Left colon (tissue), 2 donors: ENCODE measurements at regions not wholly inside any gene's neighbourhood (a gene's known extent, or its start where the extent isn't known, plus 50 kb on each side); places are given as distances from the start of the nearest gene placed in this dataset.
A peak's percentile ranks its signal among the peaks of the same experiment; 100 is the strongest.

ENCODE experiments used
- ATAC-seq: fragments of 200-7000 bp; cut with Tn5 transposase; one replicate; pipeline ENCODE4 v1.9.1; 2020; ENCODE audit warnings: mild to moderate bottlenecking, moderate library complexity
- DNase-seq, 2 donors: peaks; one replicate each; pipeline ENCODE4 v3.0.0-alpha.2; 2020
- intact Hi-C, 2 donors: fragments of 100-400 bp; cut with DNase I in 1 of 2; cut with micrococcal nuclease in 1 of 2; formaldehyde crosslinking; loops; one replicate each; pipeline versions ENCODE4 v1.11.2 to v1.14.0; 2022; cut with DNase I, micrococcal nuclease
- donor health status: DM: no; HTN: no; CAD: no.
- donor health status: DM: yes; HTN: yes; CAD: no.

DNA sequence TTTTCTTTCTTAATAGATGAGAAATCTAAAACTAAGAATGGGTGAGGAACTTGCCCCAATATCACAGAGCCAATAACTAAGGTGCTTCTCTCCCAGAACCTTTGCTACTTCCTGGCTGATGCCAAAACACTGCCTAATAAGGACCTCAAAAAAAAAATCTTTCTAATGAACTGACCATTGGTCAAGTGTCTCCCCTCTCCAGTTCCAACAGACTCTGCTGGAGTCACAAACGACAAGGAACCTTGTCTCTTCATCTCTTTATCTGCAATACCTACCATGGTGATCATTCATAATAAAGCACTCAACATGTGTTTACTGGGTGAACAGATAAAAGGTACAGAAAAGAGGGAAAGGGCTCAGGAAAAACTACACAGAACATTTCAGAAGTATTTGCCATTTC is 197.4 kb downstream of the LTN1 start:
- ATAC-seq = no peak
- no peak for DNase-seq
- intact Hi-C loops = no loop called here

DNA sequence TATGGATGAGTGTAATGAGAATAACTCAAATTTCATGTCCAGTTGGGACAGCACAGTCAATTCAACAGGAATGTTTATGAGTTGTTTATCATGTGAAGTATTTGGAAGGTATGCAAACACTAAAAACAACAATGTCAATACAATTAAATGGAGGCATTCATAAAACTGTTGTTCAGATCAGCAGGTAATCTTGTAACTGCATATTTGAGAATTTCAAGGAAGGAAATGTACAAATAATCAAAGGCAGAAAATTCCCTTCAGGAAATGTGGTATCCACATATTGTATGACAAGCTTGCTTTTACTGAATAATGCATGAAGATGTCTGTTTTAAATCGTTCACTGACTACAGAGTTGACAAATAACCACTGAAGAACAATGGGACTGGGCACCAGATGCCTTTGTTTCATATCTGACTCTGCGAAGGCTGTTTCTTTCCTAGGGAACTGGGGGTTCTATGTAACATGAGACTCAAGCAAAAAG is 198.3 kb downstream of the LTN1 start:
- DNase-seq (no peak), ATAC-seq (no peak)
- intact Hi-C loops = no loop called here

DNA sequence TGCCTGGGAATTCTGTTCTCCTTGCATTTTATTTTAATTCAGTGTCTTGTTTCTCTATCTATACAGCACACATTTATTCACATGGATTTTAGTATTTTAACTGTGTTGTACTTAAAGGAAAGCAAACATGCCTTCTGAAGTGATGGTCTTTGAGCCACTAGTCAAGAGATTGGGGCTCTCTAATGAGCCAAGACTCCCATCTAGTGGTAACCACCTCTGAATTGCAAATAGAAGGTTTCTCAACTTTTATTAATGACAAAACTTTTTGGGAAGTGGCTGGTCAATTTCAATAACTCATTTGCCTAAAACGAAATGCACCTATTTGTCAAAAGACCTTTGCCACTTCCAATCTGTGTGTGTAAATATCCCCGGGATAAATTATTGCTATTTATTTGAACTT is 199.6 kb downstream of the LTN1 start:
- intact Hi-C loops = no loop called here
- ATAC-seq (no peak), DNase-seq (no peak)

DNA sequence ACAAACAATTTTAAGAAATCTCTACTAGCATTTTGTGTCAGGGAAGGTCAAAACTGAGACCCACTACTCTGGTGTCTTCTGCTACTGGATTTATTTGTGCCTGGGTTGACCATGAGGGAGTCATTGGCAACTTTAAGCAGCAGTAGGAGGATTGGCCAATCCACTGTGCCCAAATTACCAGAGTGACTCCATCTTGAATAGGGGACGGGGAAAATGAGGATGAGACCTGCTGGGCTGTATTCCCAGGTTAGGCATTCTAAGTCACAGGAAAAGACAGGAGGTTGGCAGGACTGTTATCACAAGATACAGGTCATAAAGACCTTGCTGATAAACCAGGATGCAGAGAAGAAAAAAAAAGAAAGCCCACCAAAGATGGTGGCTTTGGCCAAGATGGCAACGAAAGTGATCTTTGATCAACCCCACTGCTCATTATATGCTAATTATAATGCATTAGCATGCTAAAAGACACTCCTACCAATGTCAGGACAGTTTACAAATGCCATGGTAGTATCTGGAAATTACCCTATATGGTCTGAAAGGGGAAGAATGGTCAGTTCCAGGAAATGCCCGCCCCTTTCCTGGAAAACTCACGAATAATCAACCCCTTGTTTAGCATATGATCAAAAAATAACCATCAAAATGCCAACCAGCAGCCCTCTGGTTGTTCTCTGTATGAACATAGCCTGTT is 200.9 kb downstream of the LTN1 start:
- ATAC-seq = no peak
- no peak for DNase-seq
- intact Hi-C loops = no loop called here

DNA sequence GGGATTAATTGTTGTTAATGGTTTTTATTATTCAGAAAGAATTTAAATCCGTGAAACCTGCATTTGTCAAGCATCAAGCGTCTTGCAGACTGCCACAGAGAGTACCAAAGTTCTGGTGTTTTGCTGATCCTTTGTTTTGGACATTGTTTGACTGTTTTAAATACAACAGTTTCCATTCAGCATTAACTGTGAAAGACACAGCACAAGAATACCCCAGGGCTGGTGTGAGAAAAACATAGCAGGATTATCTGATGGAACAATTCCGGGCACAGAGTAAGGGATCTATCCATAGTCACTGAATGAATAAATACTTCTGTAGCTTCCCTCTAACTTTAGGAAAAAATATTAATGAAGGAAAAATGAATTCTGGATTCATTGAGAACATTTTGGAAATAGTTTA is 202.3 kb downstream of the LTN1 start:
- ATAC-seq (no peak), DNase-seq (no peak)
- intact Hi-C loops = no loop called here

DNA sequence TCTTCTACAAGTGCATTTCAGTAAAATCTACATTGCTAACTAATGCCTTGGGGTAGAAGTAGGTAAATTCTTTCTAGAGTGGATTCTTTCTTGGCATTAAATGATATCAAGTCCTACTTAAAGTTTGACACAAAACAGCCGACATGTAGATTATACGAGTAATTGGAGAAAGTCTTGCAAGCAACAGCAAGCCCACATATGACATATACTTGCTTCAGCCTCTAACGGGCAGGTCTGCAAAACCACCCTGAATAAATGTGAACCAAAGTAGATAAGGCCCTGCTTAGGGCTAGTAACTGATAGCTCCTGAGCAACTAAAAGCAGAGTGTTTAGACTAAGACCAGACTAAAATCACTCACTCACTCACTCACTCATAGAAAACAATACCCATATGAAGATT is 203.2 kb downstream of the LTN1 start:
- no peak for ATAC-seq
- intact Hi-C loops = no loop called here
- no peak for DNase-seq

DNA sequence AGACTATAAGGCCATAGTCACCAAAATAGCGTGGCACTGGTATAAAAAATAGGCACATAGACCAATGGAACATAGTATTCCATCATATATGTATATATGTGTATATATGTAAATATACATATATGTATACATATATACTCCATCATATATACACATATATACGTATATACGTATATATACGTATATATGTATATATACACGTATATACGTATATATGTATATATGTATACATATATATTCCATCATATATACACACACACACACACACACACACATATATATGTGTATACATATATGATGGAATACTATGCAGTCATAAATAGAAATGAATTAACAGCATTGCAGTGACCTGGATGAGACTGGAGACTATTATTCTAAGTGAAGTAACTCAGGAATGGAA is 204.6 kb downstream of the LTN1 start:
- no peak for ATAC-seq

DNA sequence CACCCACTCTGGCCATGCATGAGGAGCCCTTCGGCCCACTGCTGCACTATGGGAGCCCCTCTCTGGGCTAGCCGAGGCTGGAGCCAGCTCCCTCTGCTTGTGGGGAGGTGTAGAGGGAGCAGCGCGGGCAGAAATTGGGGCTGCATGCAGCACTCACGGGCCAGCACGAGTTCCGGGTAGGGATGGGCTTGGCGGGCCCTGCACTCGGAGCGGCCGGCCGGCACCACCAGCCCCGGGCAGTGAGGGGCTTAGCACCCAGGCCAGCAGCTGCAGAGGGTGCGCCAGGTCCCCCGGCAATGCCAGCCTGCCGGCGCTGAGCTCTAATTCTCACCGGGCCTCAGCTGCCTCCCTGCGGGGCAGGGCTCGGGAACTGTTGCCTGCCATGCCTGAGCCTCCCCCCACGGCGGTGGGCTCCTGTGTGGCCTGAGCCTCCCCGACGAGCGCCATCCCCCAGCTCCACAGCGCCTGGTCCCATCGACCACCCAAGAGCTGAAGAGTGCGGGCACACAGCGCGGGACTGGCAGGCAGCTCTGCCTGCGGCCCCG is 209.0 kb downstream of the LTN1 start:
- DNase-seq (no peak), ATAC-seq (no peak)
- intact Hi-C loops = no loop called here

More for the DNA sequence above, 204.6 kb downstream of the LTN1 start:
- intact Hi-C loops = no loop called here
- DNase-seq = no peak

DNA sequence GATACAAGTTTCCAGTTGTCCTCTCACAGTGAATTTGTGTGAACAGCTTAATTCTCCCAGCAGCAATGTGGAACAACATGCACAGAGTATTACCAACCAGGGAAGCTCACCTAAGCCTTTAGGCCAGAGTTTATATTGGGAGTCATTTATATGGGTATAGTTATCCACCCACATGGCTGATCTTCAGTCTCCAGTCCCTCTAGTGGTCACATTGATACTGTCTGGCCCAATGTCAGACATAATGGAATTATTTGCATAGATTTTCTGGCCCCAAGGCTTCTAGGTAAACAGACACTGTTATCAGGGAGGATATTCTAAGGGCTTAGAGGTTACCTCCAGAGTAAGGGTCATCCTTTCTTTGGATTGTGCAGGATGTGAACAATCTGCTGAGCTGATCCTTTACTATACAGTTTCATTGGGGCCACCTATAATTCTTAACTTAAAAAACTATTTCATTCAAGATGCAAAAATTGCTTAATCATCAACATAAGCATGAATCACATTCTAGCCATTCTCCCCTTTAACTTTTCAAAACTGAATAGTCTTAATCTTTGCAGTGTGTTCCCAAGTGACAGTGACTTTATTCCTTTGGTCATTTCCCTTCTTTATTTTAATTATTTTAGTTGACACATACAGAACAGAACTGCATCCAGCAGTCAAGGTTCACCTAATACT is 210.9 kb downstream of the LTN1 start:
- ATAC-seq (peak; percentile 63), DNase-seq (no peak)
- intact Hi-C loops = no loop called here

DNA sequence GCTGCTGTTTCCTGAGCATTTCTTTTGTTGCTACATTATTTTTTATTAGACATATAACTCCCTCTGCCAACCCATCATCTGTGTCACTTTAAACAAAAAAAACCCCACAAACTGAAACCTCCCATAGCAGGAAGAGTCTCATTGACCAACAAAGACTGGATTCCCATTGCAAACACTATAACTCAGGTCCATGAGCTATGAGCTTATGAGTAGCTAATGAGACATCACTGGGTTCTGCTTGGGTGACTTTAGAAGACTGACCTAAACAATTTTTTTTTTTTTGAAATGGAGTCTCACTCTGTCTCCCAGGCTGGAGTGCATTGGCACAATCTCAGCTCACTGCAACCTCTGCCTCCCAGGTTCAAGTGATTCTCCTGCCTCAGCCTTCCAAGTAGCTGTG is 212.8 kb downstream of the LTN1 start:
- DNase-seq (no peak), ATAC-seq (no peak)
- intact Hi-C loops = no loop called here

DNA sequence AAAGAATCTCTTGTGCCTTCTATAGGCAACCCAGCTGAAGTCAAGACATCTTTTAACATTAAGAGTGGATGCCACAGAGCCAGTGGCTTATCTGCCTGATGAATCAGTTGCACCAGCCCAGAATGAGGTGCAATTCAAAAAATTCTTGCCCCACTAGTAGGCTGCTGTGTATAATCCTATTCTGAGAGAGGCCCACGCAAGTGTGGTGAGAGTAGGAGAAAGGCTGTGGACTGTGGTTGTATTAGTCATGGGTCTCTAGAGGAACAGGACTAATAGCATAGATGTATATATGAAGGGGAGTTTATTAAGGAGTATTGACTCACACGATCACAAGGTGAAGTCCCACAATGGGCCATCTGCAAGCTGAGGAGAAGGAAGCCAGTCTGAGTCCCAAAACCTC is 216.4 kb downstream of the LTN1 start:
- no peak for ATAC-seq
- DNase-seq = no peak
- intact Hi-C loops = no loop called here

DNA sequence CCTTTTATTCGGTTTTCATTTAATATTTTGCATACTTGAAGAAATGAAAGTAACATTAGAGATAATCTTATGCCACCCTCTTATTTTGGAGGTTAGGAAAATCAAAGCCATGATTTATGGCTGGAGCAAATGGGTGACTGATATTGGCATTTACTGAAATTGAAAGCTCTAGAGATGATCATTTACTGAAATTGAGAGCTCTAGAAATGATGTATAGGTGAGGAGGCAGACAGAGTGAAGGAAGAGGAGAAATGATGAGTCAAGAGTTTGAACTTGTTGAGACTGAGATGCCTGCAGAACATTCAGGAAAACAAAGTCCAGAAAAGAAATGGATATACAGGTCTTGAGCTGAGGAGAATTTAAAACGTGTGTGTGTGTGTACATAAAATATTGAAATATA is 217.6 kb downstream of the LTN1 start:
- intact Hi-C loops = no loop called here
- ATAC-seq (no peak), DNase-seq (no peak)

DNA sequence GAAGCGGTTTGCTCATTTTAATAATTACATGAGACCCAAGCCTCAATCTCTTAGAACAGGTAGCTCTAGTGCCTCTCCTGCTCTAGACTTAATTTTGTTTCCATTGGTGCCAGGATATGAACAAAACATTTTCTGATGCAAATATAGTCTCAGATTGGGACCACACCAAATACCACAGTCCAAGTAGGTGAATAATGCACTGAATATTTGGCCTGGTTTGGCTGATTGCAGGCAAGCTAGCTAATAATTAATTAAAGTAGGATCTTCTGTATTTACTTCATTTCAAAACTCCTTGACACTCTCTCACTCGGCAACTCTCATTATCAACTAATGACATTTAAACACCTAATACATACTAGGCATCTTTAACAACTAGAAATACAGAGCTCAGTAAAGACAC is 219.6 kb downstream of the LTN1 start:
- no peak for ATAC-seq
- DNase-seq = no peak
- intact Hi-C loops = no loop called here

DNA sequence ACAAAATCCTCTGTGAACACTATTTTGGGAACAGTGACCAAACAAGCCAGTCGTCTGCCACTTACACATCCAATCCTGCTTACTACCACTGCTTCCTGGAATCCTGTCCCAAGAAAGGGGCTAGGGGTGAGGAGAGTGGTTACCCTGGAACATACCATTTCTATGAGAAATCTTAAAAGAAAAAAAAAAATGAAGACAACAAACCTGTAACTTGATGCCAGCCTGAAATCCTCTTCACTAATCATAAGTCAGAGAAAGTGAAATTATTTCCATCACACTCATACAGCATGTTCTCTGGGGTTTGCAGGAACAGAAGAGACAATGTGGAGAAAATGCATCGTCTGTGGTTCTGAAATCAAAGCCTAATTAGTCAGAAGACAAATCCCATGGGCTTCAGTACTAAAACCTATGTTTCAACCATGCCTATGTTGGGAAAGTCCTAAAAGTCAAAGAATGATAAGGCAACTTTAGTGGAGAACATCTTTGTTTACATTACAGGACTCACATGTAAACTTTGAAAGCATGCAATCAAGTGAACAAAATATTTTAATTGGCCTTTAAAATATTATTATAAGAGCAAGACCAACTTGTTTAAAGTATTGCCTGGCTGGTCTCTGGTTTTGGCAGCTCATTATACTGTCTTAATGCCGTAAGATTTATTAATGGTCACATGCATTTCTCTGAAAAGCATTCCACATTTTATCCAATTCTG is 220.7 kb downstream of the LTN1 start:
- DNase-seq (no peak), ATAC-seq (no peak)
- intact Hi-C loops = no loop called here

DNA sequence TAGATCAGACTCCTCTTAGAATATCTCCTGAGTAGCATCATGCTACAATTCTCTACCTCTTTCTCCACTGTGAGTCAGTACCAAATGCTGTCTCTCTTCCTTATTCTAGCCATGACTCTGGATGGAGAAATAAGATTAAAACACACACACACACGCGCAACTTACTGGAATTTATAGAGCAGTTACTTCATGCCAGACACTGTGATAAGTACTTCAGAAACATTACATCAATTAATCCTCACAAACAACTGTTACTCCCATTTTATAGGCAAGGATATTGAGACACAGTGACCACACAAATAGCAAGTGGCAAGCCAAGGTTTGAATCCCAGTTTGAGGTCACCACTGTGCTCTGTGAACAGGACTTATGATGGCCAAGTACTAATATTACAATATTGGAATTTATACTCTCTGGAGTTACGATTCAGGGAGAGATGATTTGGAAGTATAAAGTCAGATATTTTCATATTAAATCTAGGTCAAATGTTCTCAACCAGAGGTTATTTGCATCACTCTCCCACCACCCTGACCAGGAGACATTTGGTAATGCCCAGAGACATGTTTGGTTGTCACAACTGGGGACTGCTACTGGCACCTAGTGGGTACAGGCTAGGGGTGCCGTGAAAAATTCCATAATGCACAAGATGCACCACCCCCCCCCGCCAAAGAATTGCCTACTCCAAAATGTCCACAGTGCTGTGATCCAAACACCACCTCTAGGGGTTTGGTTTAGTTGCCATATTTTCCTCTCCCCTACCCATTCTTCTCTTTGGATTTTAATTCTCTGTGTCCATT is 221.6 kb downstream of the LTN1 start:
- intact Hi-C loops = no loop called here
- DNase-seq (no peak), ATAC-seq (no peak)

DNA sequence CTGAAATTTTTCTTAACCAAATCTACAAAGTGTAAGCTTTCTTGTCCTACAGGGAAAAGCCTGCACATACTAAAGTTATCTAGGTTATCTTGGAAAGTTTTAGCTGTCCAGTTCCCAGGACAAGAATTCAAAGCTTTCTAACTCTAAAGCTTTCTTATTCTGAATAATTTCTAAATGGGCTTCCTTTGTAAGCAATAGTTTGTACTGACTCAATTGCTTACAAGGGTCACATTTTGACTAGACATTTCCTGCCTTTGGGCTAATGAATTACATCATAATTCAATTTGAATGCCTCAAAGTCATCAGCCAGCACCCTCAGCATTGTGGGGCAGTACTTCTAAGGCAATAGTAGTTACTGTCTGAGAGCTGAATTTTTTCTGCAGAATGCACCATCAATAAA is 223.0 kb downstream of the LTN1 start:
- DNase-seq (no peak), ATAC-seq (no peak)
- intact Hi-C loops = no loop called here

DNA sequence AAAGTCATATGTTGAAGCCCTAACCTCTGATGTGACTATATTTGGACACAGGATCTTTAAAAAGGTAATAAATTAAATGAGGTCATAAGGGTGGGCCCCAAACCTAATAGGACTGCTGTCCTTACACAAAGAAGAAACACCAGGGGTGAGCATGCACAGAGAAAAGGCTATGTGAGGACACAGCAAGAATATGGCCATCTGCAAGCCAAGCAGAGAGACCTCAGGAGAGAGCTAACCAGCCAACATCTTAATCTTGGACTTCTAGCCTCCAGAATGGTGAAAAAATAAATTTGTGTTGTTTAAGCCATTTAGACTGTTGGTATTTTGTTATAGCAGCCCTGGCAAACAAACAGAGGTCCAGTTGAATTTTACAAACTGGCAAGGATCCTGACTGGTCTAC is 223.9 kb downstream of the LTN1 start:
- intact Hi-C loops = no loop called here

DNA sequence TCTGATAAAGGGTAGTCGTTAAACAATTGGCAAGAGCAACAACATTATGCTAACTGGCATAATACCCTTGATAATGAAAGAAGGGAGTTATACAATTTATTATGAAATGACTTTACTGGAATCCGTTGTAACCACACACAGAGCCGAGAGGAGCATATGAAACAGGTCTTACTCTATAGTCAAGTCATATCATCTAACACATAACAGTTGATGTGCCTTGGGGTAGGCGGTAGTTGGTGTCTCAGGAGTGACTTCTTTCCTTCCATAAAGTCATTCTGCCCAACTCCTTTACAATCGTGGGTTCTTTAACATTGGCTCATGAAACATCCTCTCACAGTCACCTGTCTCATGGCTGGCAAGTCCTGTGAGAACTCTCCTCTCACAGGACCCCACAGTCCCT is 225.2 kb downstream of the LTN1 start:
- ATAC-seq = no peak

More for the DNA sequence above, 223.9 kb downstream of the LTN1 start:
- DNase-seq (no peak), ATAC-seq (no peak)

DNA sequence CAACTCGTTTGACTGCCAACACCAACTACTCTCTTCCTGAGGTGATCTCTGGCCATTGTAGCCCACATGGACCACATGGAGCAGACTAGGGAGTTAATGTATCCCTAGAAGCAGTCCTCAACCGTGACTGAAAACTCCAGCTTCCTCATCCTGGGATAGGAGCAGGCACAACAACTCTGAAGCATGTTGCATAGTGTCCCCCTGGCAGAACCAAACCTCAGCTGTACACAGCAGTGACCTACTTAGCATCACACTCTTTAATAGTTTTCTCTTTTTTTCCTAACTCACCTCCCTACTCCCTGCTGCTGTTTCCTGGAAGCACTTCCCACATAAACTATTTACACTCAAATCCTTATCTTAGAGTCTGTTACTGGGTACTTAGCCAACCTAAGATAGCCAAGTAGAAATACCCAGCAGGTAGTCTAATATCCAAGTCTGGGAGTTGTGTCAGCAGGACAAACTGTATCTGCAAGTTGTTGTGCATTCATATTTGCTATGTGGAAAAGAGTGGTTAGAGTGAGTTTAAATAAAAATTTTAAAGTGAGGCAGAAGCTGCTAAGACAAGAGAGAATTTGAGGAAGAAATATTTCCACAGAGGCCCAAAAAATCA is 228.8 kb downstream of the LTN1 start:
- no peak for ATAC-seq
- intact Hi-C loops = no loop called here
- no peak for DNase-seq

More for the DNA sequence above, 225.2 kb downstream of the LTN1 start:
- DNase-seq = no peak
- intact Hi-C loops = no loop called here
